ENCODE measurements at regions not wholly inside any gene's neighbourhood (a gene's known extent, or its start where the extent isn't known, plus 50 kb on each side); places are given as distances from the start of the nearest gene placed in this dataset.

GRCh38 chr3:13213490-13213889 is 140.3 kb upstream of the IQSEC1 start:
- no peak overlapping the region for H3K27ac Mint-ChIP-seq
- no peaks in the 10 kb centered on the region for H3K9me3 Mint-ChIP-seq
- H3K27me3 Mint-ChIP-seq, result no peaks in the 10 kb centered on the region
- no peak for ATAC-seq (replicated peaks)
- H3K4me3 Mint-ChIP-seq, result no peak overlapping the region
- H3K36me3 Mint-ChIP-seq (ENCODE audit: low read depth), result no peaks in the 10 kb centered on the region
- no peaks in the 10 kb centered on the region for H3K4me1 Mint-ChIP-seq

- ATAC-seq (replicated peaks), result no peak
- no peaks in the 10 kb centered on the region for H3K4me1 Mint-ChIP-seq
- no peak overlapping the region for H3K27ac Mint-ChIP-seq
- no peak overlapping the region for H3K4me3 Mint-ChIP-seq
- H3K27me3 Mint-ChIP-seq, result peaks cover 15% of the 10 kb centered on the region
- no peaks in the 10 kb centered on the region for H3K36me3 Mint-ChIP-seq (ENCODE audit: low read depth)
- H3K9me3 Mint-ChIP-seq, result no peaks in the 10 kb centered on the region
Observed at GRCh38 chr3:13211605-13212210, 138.5 kb upstream of the IQSEC1 start.

DNA sequence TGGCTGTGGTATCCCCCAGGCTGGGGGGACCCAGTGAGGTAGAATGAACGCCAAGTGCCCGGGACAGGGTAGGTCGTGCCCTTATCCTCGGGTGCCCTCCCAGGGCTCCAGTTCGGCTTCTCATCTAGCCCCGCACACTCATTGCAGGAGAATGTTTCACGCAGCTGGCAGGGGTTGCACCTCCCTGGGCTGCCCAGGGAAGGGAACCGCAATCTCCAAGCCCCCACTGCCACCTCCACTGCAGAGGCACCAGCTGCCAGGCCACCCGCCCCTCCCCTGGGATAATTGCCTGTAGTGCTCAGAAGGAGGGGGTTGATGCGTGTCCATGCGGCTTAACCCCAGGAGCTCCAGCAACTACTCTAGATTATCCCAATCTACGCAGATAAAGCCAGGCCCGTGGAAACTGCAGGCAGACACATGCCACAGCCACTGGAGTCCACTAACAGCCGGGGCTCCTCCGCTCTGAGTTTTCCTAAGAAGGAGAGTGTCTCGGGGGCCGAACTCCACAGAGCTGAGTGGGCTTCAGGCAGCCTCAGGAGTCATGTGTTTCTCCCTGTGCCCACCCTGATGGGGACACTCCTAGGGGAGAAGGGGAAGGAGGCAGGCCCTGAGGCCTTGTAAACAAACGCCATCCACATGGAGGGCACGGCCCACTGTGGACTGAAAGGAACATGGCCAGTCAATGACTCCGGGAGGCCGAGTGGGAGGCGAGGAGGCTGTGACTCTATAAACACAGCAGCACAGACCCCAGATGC is 137.2 kb upstream of the IQSEC1 start:
- no peak for ATAC-seq (replicated peaks)
- no peaks in the 10 kb centered on the region for H3K36me3 Mint-ChIP-seq (ENCODE audit: low read depth)
- H3K27ac Mint-ChIP-seq, result no peak overlapping the region
- H3K4me1 Mint-ChIP-seq, result no peaks in the 10 kb centered on the region
- H3K27me3 Mint-ChIP-seq, result peaks cover 27% of the 10 kb centered on the region
- H3K4me3 Mint-ChIP-seq, result no peak overlapping the region
- H3K9me3 Mint-ChIP-seq, result no peaks in the 10 kb centered on the region

DNA sequence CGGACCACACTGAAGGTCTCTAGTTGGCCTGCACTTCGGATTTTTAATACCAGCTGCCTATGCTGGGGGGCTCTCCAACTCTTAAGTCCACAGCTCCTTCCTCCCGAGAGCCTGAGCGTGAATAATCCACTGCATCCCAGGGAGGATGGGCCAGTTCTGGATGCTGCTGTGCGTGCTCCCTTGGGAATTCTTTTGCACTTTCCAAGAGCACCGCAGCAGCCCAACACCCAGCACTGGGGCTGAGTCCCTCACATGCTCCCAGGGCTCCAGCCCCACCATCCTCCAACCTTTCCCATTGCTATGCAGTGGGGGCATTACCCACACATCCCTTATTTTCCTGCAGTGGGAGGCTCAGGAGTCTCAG is 136.4 kb upstream of the IQSEC1 start:
- Mint-ChIP-seq H3K4me1 (no peaks in the 10 kb centered on the region), H3K9me3 (no peaks in the 10 kb centered on the region), H3K36me3 (ENCODE audit: low read depth) (no peaks in the 10 kb centered on the region), H3K27me3 (peaks cover 33% of the 10 kb centered on the region), H3K27ac (no peak overlapping the region), H3K4me3 (no peak overlapping the region)
- no peak for ATAC-seq (replicated peaks)

GRCh38 chr3:13208706-13209633 is 135.7 kb upstream of the IQSEC1 start:
- Mint-ChIP-seq H3K27me3 (peaks cover 36% of the 10 kb centered on the region), H3K4me1 (no peaks in the 10 kb centered on the region), H3K4me3 (no peak overlapping the region), H3K9me3 (no peaks in the 10 kb centered on the region), H3K27ac (no peak overlapping the region), H3K36me3 (ENCODE audit: low read depth) (no peaks in the 10 kb centered on the region)
- ATAC-seq (replicated peaks), result no peak

- Mint-ChIP-seq H3K27me3 (peaks cover 36% of the 10 kb centered on the region), H3K4me3 (no peak overlapping the region), H3K36me3 (ENCODE audit: low read depth) (no peaks in the 10 kb centered on the region), H3K4me1 (no peaks in the 10 kb centered on the region), H3K27ac (no peak overlapping the region), H3K9me3 (no peaks in the 10 kb centered on the region)
- ATAC-seq (replicated peaks), result no peak
Observed at GRCh38 chr3:13207975-13208705, 134.9 kb upstream of the IQSEC1 start.

DNA sequence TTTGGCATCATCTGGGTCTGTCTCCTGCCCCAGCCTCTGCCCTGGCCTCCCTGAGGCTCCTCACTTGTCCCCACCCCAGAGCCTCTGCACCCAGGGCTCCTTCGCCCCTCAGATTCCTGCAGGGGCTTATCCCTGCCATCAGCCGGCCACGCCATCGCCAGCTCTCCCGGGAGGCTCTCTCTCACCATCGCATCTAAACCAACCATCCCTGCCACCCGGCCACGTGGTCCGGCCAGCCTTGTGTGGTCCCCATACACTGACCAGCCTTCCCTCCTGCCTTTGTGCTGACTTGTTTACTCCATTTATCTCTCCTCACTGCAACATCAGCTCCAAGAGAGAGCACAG is 134.3 kb upstream of the IQSEC1 start:
- Mint-ChIP-seq H3K4me3 (no peak overlapping the region), H3K9me3 (no peaks in the 10 kb centered on the region), H3K4me1 (no peaks in the 10 kb centered on the region), H3K27ac (no peak overlapping the region), H3K36me3 (ENCODE audit: low read depth) (no peaks in the 10 kb centered on the region), H3K27me3 (peaks cover 36% of the 10 kb centered on the region)
- no peak for ATAC-seq (replicated peaks)

- peaks cover 36% of the 10 kb centered on the region for H3K27me3 Mint-ChIP-seq
- no peaks in the 10 kb centered on the region for H3K36me3 Mint-ChIP-seq (ENCODE audit: low read depth)
- no peaks in the 10 kb centered on the region for H3K4me1 Mint-ChIP-seq
- no peak overlapping the region for H3K27ac Mint-ChIP-seq
- no peak for ATAC-seq (replicated peaks)
- no peaks in the 10 kb centered on the region for H3K9me3 Mint-ChIP-seq
- no peak overlapping the region for H3K4me3 Mint-ChIP-seq
Observed at GRCh38 chr3:13206799-13207577, 133.8 kb upstream of the IQSEC1 start.

GRCh38 chr3:13205567-13206143 is 132.4 kb upstream of the IQSEC1 start:
- Mint-ChIP-seq H3K36me3 (ENCODE audit: low read depth) (no peaks in the 10 kb centered on the region), H3K4me1 (no peaks in the 10 kb centered on the region), H3K9me3 (no peaks in the 10 kb centered on the region), H3K4me3 (no peak overlapping the region), H3K27me3 (peaks cover 36% of the 10 kb centered on the region), H3K27ac (no peak overlapping the region)
- no peak for ATAC-seq (replicated peaks)

DNA sequence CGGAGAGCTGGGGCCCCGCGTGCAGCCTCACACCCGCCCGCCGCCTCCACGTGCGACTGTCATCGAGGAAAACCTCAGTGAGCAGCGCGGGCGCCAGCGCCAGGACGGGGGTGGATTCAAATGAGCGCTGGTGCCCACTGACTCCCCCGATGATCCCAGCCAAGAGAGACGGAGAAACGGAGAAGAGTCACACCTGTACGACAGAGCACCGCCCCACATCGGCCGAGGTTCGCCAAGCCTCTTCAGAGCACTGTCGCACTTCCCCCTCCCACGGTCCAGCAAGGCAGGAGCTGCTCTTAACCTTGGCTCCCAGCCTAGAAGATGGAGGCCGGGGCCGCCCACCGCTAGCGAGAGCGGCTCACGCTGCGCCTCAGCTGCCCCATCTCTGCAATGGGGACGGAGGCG is 130.9 kb upstream of the IQSEC1 start:
- no peak for ATAC-seq (replicated peaks)
- H3K4me3 Mint-ChIP-seq, result no peak overlapping the region

GRCh38 chr3:13203398-13204176 is 130.4 kb upstream of the IQSEC1 start:
- H3K27me3 Mint-ChIP-seq, result peaks cover 40% of the 10 kb centered on the region
- no peak for ATAC-seq (replicated peaks)
- no peak overlapping the region for H3K27ac Mint-ChIP-seq
- H3K9me3 Mint-ChIP-seq, result no peaks in the 10 kb centered on the region
- no peaks in the 10 kb centered on the region for H3K4me1 Mint-ChIP-seq
- H3K36me3 Mint-ChIP-seq (ENCODE audit: low read depth), result no peaks in the 10 kb centered on the region
- no peak overlapping the region for H3K4me3 Mint-ChIP-seq

More for the DNA sequence above, 130.9 kb upstream of the IQSEC1 start:
- Mint-ChIP-seq H3K27ac (no peak overlapping the region), H3K27me3 (peaks cover 40% of the 10 kb centered on the region), H3K36me3 (ENCODE audit: low read depth) (no peaks in the 10 kb centered on the region), H3K9me3 (no peaks in the 10 kb centered on the region), H3K4me1 (no peaks in the 10 kb centered on the region)

GRCh38 chr3:13202744-13203397 is 129.6 kb upstream of the IQSEC1 start:
- H3K9me3 Mint-ChIP-seq, result no peaks in the 10 kb centered on the region
- H3K4me3 Mint-ChIP-seq, result no peak overlapping the region
- no peaks in the 10 kb centered on the region for H3K4me1 Mint-ChIP-seq
- H3K36me3 Mint-ChIP-seq (ENCODE audit: low read depth), result no peaks in the 10 kb centered on the region
- peaks cover 34% of the 10 kb centered on the region for H3K27me3 Mint-ChIP-seq
- no peak overlapping the region for H3K27ac Mint-ChIP-seq
- no peak for ATAC-seq (replicated peaks)

Measured in activated T-helper 17 cell treated with anti-CD3 and anti-CD28 coated beads, Interleukin-2, amount 50 U/mL, for 72 hours (primary cell).